GM18861 (cell line): ENCODE measurements at regions not wholly inside any gene's neighbourhood (a gene's known extent, or its start where the extent isn't known, plus 50 kb on each side); places are given as distances from the start of the nearest gene placed in this dataset.
"Not testable (repeated sequence)": the region's sequence is repeated elsewhere in the genome, so short reads cannot be mapped to it uniquely, and the experiment has no call there.

Source experiments
- ATAC-seq: cut with Tn5 transposase; IDR thresholded peaks from one replicate; pipeline ENCODE4 v1.9.1; 2021; ENCODE audit not compliant: unreplicated experiment

GRCh38 chr1:244316986-244317655 is 134.6 kb downstream of the ADSS2 start:
- no peak for ATAC-seq

DNA sequence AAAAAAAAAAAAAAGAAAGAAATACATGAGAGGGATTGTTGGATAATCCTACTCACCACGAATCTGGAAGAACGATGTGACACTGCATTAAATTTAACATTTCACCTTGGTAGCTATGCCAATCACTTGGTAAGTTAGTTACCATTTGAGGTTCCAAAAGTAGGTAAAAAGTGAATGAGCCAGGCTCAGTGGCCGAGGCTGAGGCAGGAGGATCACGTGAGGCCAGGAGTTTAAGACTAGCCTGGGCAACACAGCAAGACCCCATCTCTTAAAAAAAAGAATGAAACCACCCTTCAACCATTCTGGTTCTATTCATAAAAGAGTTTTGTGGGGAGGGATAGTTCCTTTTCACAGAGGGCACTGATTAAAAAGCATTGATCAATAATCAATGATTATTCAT is 133.6 kb downstream of the ADSS2 start:
- ATAC-seq, result no peak

- ATAC-seq, result no peak
Observed at GRCh38 chr1:244318512-244318911, 133.2 kb downstream of the ADSS2 start.

DNA sequence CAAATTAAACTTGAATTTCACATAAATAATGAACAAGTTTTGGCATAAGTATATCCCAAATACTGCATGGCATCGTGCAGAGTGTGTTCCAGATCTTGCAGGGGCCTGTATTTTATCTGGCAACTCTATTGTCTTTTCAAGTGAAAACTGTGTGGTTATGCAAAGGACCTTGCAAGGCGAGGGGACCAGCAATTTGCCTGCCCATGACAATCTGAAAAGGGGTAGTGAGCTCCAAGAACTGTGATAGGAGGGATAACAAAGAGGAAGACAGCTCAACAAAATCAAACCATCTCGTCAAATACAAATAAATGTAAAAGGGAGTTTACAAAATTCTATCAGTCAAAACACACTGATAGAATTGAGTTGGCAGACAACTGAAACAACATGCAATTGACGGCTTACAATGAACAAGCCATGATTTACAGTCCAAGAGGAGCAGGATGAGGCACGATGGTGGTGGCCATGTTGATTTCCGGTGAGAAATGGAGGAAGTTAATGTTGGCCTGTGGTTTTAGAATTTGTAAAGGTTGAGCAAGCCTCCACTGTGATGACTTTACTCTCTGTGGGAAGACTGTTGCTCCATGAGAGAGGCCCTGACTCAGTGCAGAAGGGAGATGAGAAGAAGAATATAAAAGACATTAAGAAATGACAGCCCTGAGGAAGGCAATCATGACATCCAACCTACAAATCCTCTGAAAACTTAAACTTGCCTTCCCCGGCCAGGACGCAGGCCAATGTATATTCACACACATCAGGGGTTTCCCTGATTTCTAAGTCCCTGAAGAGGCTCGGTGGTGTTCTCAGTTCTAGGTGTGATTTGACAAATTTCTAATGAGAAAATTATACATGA is 132.2 kb downstream of the ADSS2 start:
- peak; percentile 68 for ATAC-seq

DNA sequence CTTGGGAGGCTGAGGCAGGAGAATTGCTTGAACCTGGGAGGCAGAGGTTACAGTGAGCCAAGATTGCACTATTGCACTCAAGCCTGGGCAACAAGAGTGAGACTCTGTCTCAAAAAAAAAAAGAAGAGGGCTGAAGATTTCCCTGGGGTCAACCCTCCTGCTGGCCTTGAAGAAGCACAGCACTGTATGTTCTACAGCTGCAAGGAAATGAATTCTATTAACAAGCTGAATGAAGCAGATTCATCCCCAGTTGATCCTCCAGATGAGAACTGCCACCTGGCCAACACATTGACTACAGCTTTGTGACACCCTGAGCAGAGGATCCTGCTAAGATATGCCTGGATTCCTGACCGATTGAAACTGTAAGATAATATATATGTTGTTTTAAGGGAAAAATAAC is 129.5 kb downstream of the ADSS2 start:
- ATAC-seq, result no peak

DNA sequence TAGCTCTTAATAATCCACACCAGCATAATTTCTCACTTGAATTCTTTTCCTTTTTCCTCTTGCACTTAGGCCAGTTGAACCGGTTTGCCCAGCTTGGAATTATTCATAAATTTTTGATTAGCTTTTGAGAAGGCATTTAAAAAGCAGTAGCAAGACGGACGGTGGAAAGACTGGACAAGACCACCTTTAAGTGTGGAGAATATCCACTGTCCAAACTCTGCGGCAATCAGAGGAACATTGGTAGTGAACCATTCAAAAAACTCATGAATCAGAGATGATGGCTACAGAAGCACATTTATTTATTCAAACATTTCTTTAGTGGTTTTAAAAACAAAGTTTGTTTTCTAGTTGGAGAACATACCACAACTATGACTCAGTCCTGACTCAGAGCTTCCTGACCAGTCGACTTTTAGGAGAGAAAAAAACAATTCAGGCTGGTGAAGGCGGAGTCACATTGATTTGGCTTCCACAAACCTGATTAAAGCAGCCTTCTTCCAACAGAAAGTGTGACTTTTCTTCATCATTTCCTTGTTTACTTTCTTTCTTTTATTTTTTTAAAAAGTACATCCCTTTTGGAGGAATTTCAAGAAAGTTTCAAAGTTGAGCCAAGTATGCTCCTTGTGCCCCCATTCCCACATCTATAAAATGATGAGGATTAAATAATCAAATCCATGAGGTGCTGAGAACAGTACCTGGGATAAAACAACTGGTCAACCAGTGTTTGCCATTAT is 128.8 kb downstream of the ADSS2 start:
- ATAC-seq, result no peak

GRCh38 chr1:244324176-244324883 is 127.4 kb downstream of the ADSS2 start:
- peak; percentile 1 for ATAC-seq

DNA sequence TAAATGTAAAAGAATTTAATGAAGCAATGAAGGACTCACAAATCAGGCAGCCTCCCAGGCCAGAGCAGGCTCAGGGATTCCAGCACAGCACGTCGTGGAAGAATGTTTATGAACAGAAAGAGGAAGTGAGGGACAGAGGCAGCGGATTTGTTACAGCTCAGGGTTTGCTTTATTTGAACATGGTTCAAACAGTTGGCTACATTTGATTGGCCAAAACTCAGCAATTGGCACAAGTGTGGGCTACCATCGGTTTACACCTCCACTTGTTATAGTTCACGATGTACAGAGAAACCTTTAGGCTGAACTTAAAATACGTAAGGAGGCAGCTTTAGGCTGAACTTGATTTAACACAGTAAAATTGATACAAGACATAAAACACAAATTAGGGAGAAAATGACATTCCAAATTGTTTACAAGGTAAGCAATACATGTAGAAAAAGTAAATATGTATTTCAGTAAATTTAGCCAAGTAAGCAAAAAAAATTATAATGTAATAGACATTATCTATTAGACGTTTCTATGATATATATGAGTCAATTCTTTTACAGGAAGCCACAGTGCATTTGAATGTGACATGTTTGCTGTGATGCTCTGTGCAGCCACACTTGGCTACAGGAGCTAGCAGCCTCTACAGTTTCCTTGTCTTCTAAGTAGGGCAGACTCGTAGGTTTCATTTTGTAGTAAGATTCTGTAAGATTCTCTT is 126.5 kb downstream of the ADSS2 start:
- peak; percentile 66 for ATAC-seq

GRCh38 chr1:244326757-244327156 is 125.0 kb downstream of the ADSS2 start:
- no peak for ATAC-seq

- ATAC-seq, result no peak
Observed at GRCh38 chr1:244327533-244327932, 124.2 kb downstream of the ADSS2 start.

DNA sequence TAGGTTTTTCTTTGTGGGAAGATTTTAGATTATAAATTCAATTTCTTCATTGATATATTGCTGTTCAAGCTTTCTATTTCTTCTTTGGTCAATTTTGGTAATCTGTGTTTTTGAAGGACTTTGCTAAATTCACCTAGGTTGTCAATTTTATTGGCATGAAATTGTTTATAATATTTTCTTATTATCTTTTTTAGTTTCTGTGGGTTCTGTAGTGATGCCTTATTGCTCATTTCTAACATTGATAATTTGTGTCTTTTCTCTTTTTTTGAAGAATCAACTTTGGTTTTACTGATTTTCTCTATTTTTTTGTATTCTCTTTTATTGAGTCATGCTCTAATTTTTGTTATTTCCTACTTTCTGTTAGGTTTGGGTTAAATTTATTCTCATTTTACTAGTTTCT is 123.2 kb downstream of the ADSS2 start:
- ATAC-seq, result no peak

GRCh38 chr1:244329591-244330317 is 122.0 kb downstream of the ADSS2 start:
- ATAC-seq, result no peak

DNA sequence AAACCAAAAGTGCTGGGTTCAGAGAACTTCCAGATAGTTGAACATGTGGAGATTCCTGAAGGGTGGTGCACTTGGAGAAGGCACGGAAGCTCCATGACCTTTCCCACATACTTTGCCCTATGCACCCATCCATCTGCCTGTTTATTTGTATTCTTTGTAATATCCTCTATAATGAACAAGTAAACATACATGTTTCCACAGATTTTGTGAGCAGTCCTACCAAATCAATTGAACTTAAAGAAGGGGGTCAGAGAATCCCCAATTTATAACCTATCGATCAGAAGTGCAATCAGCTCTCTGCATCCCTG is 121.4 kb downstream of the ADSS2 start:
- no peak for ATAC-seq

DNA sequence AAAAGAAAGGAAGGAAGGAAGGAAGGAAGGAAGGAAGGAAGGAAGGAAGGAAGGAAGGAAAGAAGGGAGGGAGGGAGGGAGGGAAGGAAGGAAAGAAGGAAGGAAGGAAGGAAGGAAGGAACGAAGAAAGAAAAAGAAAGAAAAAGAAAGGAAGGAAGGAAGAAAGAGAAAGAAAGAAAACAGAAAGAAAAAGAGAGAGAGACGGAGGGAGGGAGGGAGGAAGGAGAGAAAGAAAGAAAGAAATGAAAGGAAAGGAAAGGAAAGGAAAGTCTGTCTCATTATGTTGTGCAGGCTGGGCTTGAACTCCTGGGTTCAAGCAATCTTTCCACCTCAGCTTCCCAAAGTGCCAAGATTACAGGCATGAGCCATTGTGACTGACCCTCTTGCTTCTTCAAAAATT is 118.9 kb downstream of the ADSS2 start:
- ATAC-seq, result not testable (repeated sequence)

DNA sequence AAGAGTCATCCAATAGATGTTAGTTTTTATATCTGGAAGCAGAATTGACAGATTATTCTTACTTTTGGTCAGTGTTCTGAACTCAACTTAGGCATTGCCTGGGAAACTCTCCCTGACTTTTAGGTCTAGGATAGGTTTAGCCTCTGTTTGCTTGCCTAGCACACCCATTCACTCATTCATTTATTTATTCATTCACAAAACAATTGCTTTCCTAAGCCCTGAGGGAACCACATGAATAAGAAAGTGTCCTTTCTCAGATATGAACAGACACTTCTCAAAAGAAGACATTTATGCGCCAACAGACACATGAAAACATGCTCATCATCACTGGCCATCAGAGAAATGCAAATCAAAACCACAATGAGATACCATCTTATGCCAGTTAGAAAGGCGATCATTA is 117.4 kb downstream of the ADSS2 start:
- not testable (repeated sequence) for ATAC-seq

DNA sequence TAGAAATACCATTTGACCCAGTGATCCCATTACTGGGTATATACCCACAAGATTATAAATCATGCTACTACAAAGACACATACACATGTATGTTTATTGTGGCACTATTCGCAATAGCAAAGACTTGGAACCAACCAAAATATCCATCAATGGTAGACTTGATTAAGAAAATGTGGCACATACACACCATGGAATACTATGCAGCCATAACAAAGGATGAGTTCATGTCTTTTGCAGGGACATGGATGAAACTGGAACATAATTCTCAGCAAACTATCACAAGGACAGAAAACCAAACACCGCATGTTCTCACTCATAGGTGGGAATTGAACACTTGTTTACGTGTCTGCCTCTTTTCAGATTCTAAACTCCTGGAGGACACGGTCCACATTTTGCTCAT is 116.9 kb downstream of the ADSS2 start:
- not testable (repeated sequence) for ATAC-seq

DNA sequence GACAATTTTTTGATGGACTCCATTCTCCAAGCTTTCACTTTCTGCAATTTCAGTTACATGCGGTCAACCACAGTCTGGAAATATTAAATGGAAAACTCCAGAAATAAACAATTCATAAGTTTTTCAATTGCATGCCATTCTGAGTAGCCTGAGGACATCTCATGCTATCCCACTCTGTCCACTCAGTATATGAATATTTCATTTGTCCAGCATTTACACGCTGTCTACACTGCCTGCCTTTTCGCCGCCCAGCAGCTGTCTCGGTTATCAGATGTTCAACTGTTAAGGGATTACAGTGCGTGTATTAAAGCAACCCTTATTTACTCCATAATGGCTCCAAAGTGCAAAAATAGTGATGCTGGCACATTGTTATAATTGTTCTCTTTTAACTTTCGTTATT is 116.3 kb downstream of the ADSS2 start:
- no peak for ATAC-seq

- no peak for ATAC-seq
Observed at GRCh38 chr1:244336232-244336899, 115.3 kb downstream of the ADSS2 start.

DNA sequence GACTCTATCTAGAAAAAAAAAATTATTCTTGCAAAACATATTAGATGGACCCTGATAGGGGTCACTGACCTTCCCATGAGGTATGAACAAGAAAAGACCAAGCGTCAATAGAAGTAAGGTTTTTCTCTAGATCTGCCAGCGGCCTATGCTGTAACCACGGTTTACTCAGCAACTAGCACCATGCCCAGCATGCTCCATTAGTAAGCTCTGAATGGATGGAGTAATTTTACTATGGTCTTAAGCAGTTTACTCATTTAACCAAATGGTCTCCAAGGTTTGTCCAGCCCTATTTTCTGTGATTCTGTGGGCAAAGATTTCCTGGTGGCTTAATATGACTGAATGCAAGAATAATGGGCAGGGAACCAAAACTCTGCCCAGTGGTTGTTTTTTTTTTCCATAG is 113.9 kb downstream of the ADSS2 start:
- ATAC-seq, result no peak
